Body of pancreas (tissue), 4 donors: ENCODE measurements at regions not wholly inside any gene's neighbourhood (a gene's known extent, or its start where the extent isn't known, plus 50 kb on each side); places are given as distances from the start of the nearest gene placed in this dataset.

ENCODE experiments used
- ATAC-seq: fragments of 150-250 bp; one replicate; pipeline ENCODE4 v1.9.1; 2016
- DNase-seq, 4 donors: peaks; one replicate each; pipeline ENCODE4 v3.0.0-alpha.2; 2019
- H3K27ac ChIP-seq, 4 donors: fragments of 200-600 bp; sonication (generic); 1 replicate in 3 of 4; 2 replicates in 1 of 4; pipeline versions ENCODE4 v1.5.1 to v1.6.1; 2016 to 2019; ENCODE audit warnings: mild to moderate bottlenecking in 1 of 4, mixed read lengths in 1 of 4, moderate library complexity in 1 of 4
- H3K27me3 ChIP-seq, 2 donors: fragments of 200-600 bp; sonication (generic); one replicate each; pipeline ENCODE4 v1.6.0; 2016; ENCODE audit warnings: mild to moderate bottlenecking in 1 of 2
- H3K36me3 ChIP-seq, 2 donors: fragments of 200-600 bp; sonication (generic); replicated peaks in 1 of 2; 2 replicates each; pipeline ENCODE4 v1.5.1; 2016; ENCODE audit warnings: low read depth in 2 of 2; ENCODE audit not compliant: insufficient read depth in 1 of 2
- H3K4me1 ChIP-seq: fragments of 200-600 bp; sonication (generic); one replicate; pipeline ENCODE4 v1.6.0; 2016
- H3K4me3 ChIP-seq, 2 donors: fragments of 200-600 bp; sonication (generic); 1 replicate in 1 of 2; 2 replicates in 1 of 2; pipeline ENCODE4 v1.5.1; 2016 to 2019
- H3K9me3 ChIP-seq, 3 donors: fragments of 200-600 bp; sonication (generic); 1 replicate in 2 of 3; 2 replicates in 1 of 3; pipeline ENCODE4 v1.5.1; 2016
- POLR2A ChIP-seq, 3 donors: fragments of 450-650 bp; IDR thresholded peaks; one replicate each; pipeline ENCODE4 v1.6.1; 2016; ENCODE audit warnings: antibody characterized with exemption in 3 of 3, mild to moderate bottlenecking in 2 of 3
- WGBS, 2 donors: methylation state at CpG; one replicate each; pipeline ENCODE4 v1.1.5; 2017; 5-methylcytosine and 5-hydroxymethylcytosine counted together
- intact Hi-C: fragments of 100-400 bp; cut with DNase I; formaldehyde crosslinking; loops from one replicate; pipeline ENCODE4 v1.15.1; 2023
- TF ChIP-seq, protein P1 (sequence below), 7 experiments: fragments of 450-650 bp in 4 of 7; fragments of 200-600 bp in 3 of 7; sonication (generic) in 3 of 7; IDR thresholded peaks; one replicate each; pipeline ENCODE4 v1.5.1; 2016 to 2019; ENCODE audit warnings: antibody characterized with exemption in 7 of 7

DNA sequence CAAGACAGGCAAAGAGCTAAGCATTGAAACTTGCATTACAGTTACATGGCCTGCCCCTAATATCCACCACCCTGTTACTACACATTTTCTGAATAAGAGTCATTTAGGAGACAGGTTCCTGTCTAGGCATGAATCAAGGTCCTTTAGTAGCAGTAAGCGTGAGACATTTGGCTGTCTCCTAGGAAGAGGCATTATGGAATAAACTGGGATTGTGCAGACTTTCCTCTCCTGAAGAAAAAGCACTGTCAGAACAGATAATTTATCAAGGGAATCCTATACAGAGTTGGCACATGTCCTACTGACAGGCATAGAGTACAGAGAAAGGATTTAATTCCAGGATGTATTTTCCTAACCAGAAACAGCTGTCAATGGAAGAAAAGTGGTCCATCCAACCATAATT lies 111.9 kb downstream of the INHBA start:
- WGBS, 2 donors = 65 to 69% methylated on average over 1 of the region's 1 CpG
- Histone ChIP-seq H3K27me3 (no peaks in the 10 kb centered on the region), H3K36me3 (no peaks in the 10 kb centered on the region), H3K4me1 (no peaks in the 10 kb centered on the region), H3K4me3 (no peak overlapping the region), H3K9me3 (no peaks in the 10 kb centered on the region), H3K27ac (no peak overlapping the region)
- ATAC-seq (no peak), DNase-seq (no peak)
- intact Hi-C loops = no loop called here
- TF ChIP-seq POLR2A (IDR thresholded peaks at IDR 0.05) = no peak
- TF ChIP-seq, protein P1, sequence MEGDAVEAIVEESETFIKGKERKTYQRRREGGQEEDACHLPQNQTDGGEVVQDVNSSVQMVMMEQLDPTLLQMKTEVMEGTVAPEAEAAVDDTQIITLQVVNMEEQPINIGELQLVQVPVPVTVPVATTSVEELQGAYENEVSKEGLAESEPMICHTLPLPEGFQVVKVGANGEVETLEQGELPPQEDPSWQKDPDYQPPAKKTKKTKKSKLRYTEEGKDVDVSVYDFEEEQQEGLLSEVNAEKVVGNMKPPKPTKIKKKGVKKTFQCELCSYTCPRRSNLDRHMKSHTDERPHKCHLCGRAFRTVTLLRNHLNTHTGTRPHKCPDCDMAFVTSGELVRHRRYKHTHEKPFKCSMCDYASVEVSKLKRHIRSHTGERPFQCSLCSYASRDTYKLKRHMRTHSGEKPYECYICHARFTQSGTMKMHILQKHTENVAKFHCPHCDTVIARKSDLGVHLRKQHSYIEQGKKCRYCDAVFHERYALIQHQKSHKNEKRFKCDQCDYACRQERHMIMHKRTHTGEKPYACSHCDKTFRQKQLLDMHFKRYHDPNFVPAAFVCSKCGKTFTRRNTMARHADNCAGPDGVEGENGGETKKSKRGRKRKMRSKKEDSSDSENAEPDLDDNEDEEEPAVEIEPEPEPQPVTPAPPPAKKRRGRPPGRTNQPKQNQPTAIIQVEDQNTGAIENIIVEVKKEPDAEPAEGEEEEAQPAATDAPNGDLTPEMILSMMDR (IDR thresholded peaks at IDR 0.05) = no peak

DNA sequence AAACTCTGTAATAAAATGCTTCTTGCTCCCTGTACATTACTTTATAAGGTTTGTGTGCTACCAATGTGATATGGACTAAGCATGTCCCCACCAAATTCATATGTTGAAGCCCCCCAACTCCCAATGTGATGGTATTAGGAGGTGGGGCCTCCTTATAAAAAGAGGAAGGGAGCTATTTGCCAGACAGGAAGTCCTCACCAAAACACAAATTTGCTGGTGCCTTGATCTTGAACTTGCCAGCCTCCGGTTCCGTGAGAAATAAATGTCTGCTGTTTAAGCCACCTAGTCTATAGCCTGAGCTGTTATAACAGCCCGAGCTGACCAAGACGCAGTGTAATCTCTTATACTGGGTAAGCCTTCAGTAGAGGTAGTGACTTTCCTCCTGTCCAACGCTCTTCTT lies 114.5 kb downstream of the INHBA start:
- WGBS, 2 donors = 53 to 71% methylated on average over 5 of the region's 5 CpGs
- DNase-seq (no peak), ATAC-seq (no peak)
- Histone ChIP-seq H3K9me3 (no peaks in the 10 kb centered on the region), H3K27ac (no peak overlapping the region), H3K27me3 (no peaks in the 10 kb centered on the region), H3K4me3 (no peak overlapping the region), H3K36me3 (no peaks in the 10 kb centered on the region), H3K4me1 (no peaks in the 10 kb centered on the region)
- intact Hi-C loops = no loop called here
- TF ChIP-seq POLR2A (IDR thresholded peaks at IDR 0.05) = no peak
- TF ChIP-seq, protein P1 (IDR thresholded peaks at IDR 0.05) = no peak

DNA sequence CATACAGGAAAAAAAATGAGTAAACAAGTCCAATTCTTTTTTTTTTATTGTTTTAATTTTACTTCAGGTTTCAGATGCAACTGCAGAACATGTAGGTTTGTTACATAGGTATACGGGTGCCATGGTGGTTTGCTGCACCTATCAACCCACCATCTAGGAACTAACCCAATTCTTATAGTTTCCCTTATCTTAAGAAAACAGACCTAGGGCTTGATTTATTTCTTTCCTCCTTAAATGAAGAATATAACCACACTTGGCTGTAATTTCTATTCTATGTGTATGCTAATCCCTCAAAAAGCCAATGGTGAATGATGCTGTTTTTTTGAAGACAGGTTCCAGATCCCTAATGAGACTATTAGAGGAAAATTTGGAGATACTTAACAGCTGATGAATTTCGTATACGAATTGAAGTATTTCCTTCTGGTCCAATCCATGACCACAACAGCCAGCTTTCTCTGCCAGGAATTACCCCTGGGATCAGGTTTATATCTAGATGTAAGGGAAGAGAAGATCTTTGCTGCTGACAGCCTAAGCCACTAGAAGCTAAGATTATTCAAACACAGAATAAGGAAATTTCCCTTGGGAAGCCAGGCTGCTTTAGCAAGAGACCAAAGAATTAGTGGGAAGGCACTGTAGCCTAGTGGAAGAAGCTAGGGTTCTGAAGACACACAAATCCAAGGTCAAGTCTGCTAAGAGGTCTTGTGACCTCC lies 115.8 kb downstream of the INHBA start:
- Histone ChIP-seq H3K36me3 (no peaks in the 10 kb centered on the region), H3K4me1 (no peaks in the 10 kb centered on the region), H3K27me3 (no peaks in the 10 kb centered on the region), H3K4me3 (no peak overlapping the region), H3K9me3 (no peaks in the 10 kb centered on the region), H3K27ac (no peak overlapping the region)
- WGBS, 2 donors = 33 to 53% methylated on average over 3 of the region's 3 CpGs
- intact Hi-C loops = no loop called here
- no peak for ATAC-seq
- TF ChIP-seq POLR2A (IDR thresholded peaks at IDR 0.05) = no peak
- TF ChIP-seq, protein P1 (IDR thresholded peaks at IDR 0.05) = no peak
- DNase-seq = no peak

DNA sequence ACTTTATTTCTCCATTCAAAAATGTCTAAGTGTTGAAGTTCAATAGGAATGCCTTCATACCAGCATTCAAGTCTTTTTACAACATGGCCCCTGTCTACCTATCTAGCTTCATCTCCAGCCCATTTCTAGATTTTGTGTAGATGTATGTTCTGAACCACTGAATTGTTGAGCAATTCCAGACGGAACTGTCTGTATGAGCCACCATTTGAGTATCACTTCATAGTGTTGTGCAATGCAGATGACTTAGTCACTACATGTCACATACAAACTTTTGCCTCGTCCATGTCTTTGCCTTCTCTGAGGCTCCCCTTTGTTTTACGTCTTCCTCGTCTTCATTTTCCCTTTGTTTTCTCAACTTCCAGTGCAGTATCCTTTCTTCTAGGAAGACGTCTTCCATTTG lies 118.1 kb downstream of the INHBA start:
- H3K9me3 ChIP-seq = no peaks in the 10 kb centered on the region
- H3K27ac ChIP-seq = no peak overlapping the region
- H3K4me3 ChIP-seq = no peak overlapping the region
- 44 to 57% methylated on average over 5 of the region's 5 CpGs for WGBS, 2 donors
- intact Hi-C loops = no loop called here
- TF ChIP-seq, protein P1 (IDR thresholded peaks at IDR 0.05) = no peak
- no peak for TF ChIP-seq POLR2A (IDR thresholded peaks at IDR 0.05)
- ATAC-seq (no peak), DNase-seq (no peak)
- no peaks in the 10 kb centered on the region for H3K4me1 ChIP-seq
- no peaks in the 10 kb centered on the region for H3K27me3 ChIP-seq
- H3K36me3 ChIP-seq = no peaks in the 10 kb centered on the region

DNA sequence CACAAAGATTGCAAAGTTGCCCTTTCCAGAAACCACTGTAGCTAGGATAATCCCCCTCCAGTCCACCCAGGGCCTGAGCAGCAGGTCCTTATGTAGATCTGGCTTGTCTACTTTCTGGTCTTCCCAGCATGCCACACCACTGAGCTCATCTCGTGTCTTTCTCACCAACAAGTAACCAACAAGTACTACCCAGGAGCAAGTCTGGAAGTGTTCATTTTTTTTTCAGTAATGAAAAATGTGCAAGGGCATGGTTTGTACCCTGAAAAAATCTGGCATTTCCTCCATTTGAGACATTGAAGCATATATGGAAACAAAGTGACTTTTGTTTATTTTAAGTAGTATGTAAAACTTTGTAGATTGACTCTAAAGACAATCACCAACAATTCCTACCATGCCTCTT lies 120.8 kb downstream of the INHBA start:
- no peak overlapping the region for H3K27ac ChIP-seq
- H3K4me3 ChIP-seq = no peak overlapping the region
- no peaks in the 10 kb centered on the region for H3K9me3 ChIP-seq
- whole genome bisulfite sequencing, 2 donors = 50 to 56% methylated on average over 1 of the region's 1 CpG
- H3K36me3 ChIP-seq = no peaks in the 10 kb centered on the region
- H3K27me3 ChIP-seq = no peaks in the 10 kb centered on the region
- H3K4me1 ChIP-seq = no peaks in the 10 kb centered on the region
- DNase-seq (no peak), ATAC-seq (no peak)
- TF ChIP-seq POLR2A (IDR thresholded peaks at IDR 0.05) = no peak
- TF ChIP-seq, protein P1 (IDR thresholded peaks at IDR 0.05) = no peak
- intact Hi-C loops = no loop called here
